WTC11 (cell line): ENCODE measurements at regions not wholly inside any gene's neighbourhood (a gene's known extent, or its start where the extent isn't known, plus 50 kb on each side); places are given as distances from the start of the nearest gene placed in this dataset.

Source experiments
- ATAC-seq: fragments of 200-7000 bp; cut with Tn5 transposase; 2 replicates; pipeline ENCODE4 v1.10.0; 2021; ENCODE audit warnings: mild to moderate bottlenecking, moderate library complexity
- CTCF ChIA-PET: fragments of 300-600 bp; sonication (Branson Sonifier 250); formaldehyde crosslinking; loops from one replicate; lab custom pipeline; 2021; ENCODE audit warnings: antibody characterized with exemption; lab: Charles Lee
- POLR2A ChIA-PET: fragments of 350-600 bp; sonication (Branson Sonifier 250); formaldehyde crosslinking; loops from one replicate; lab custom pipeline; 2021; ENCODE audit warnings: antibody characterized with exemption; lab: Charles Lee
- DNase-seq: peaks from one replicate; pipeline ENCODE4 v3.0.0; 2021; ENCODE audit warnings: low spot score
- H3K27ac Mint-ChIP-seq: 2 replicates; pipeline ENCODE4 v1.8.0; 2021; ENCODE audit warnings: mixed read lengths
- H3K27me3 Mint-ChIP-seq: 2 replicates; pipeline ENCODE4 v1.8.0; 2021; ENCODE audit warnings: low read depth, mild to moderate bottlenecking, moderate library complexity, mixed read lengths
- H3K36me3 Mint-ChIP-seq: 2 replicates; pipeline ENCODE4 v1.8.0; 2021; ENCODE audit warnings: mixed read lengths
- H3K4me1 Mint-ChIP-seq: 2 replicates; pipeline ENCODE4 v1.8.0; 2022; ENCODE audit warnings: mixed read lengths
- H3K4me3 Mint-ChIP-seq: 2 replicates; pipeline ENCODE4 v1.8.0; 2021; ENCODE audit warnings: mild to moderate bottlenecking, moderate library complexity, mixed read lengths
- H3K9me3 Mint-ChIP-seq: 2 replicates; pipeline ENCODE4 v1.8.0; 2021; ENCODE audit warnings: mixed read lengths
- AR ChIP-seq: fragments of 250-450 bp; sonication (Bioruptor Pico); IDR thresholded peaks from 2 replicates; pipeline ENCODE4 v1.9.0; 2021; ENCODE audit warnings: mild to moderate bottlenecking
- ATF2 ChIP-seq: sonication (generic); formaldehyde crosslinking; IDR thresholded peaks from 2 replicates; pipeline ENCODE4 v1.8.1; 2022; ENCODE audit warnings: low read depth, missing genetic modification reagents, borderline replicate concordance
- CBFB ChIP-seq: sonication (generic); formaldehyde crosslinking; IDR thresholded peaks from 2 replicates; pipeline ENCODE4 v1.8.1; 2022; ENCODE audit warnings: mild to moderate bottlenecking, low read depth, missing genetic modification reagents
- E2F1 ChIP-seq: sonication (generic); formaldehyde crosslinking; IDR thresholded peaks from 2 replicates; pipeline ENCODE4 v1.8.0; 2022; ENCODE audit warnings: mild to moderate bottlenecking, missing genetic modification reagents
- ERG ChIP-seq: fragments of 250-450 bp; sonication (Bioruptor Pico); IDR thresholded peaks from 2 replicates; pipeline ENCODE4 v1.8.0; 2021; ENCODE audit warnings: mild to moderate bottlenecking
- JUN ChIP-seq: sonication (generic); formaldehyde crosslinking; IDR thresholded peaks from 2 replicates; pipeline ENCODE4 v1.8.0; 2023; ENCODE audit warnings: mild to moderate bottlenecking, missing genetic modification reagents
- MXD4 ChIP-seq: fragments of 250-450 bp; sonication (Bioruptor Pico); IDR thresholded peaks from 2 replicates; pipeline ENCODE4 v1.8.0; 2021; ENCODE audit warnings: mild to moderate bottlenecking, moderate library complexity, borderline replicate concordance
- NFYB ChIP-seq: sonication (generic); formaldehyde crosslinking; conservative IDR thresholded peaks from 2 replicates; pipeline ENCODE4 v1.8.0; 2022; ENCODE audit warnings: low read depth, missing genetic modification reagents
- NR1H2 ChIP-seq: sonication (generic); formaldehyde crosslinking; IDR thresholded peaks from 2 replicates; pipeline ENCODE4 v1.9.0; 2021; ENCODE audit warnings: mild to moderate bottlenecking, moderate library complexity, missing genetic modification reagents
- PRDM15 ChIP-seq: sonication (generic); formaldehyde crosslinking; IDR thresholded peaks from 2 replicates; pipeline ENCODE4 v1.8.0; 2022; ENCODE audit warnings: missing genetic modification reagents
- PRRX2 ChIP-seq: fragments of 250-450 bp; sonication (Bioruptor Pico); IDR thresholded peaks from 2 replicates; pipeline ENCODE4 v1.8.0; 2021; ENCODE audit warnings: mild to moderate bottlenecking
- SMAD3 ChIP-seq: sonication (generic); formaldehyde crosslinking; IDR thresholded peaks from 2 replicates; pipeline ENCODE4 v1.8.0; 2022; ENCODE audit warnings: missing genetic modification reagents, mild to moderate bottlenecking, borderline replicate concordance
- SOX15 ChIP-seq: fragments of 250-450 bp; sonication (Bioruptor Pico); IDR thresholded peaks from 2 replicates; pipeline ENCODE4 v1.9.0; 2021; ENCODE audit warnings: mild to moderate bottlenecking
- TEAD1 ChIP-seq: sonication (generic); formaldehyde crosslinking; IDR thresholded peaks from 2 replicates; pipeline ENCODE4 v1.8.0; 2022; ENCODE audit warnings: mild to moderate bottlenecking, missing genetic modification reagents
- TEAD4 ChIP-seq: sonication (generic); formaldehyde crosslinking; IDR thresholded peaks from 2 replicates; pipeline ENCODE4 v1.8.0; 2022; ENCODE audit warnings: mild to moderate bottlenecking, missing genetic modification reagents
- TP53 ChIP-seq: sonication (generic); formaldehyde crosslinking; IDR thresholded peaks from 2 replicates; pipeline ENCODE4 v1.8.1; 2023; ENCODE audit warnings: mild to moderate bottlenecking, missing genetic modification reagents
- ZBTB21 ChIP-seq: sonication (generic); formaldehyde crosslinking; IDR thresholded peaks from 2 replicates; pipeline ENCODE4 v1.8.1; 2023; ENCODE audit warnings: mild to moderate bottlenecking, missing genetic modification reagents, borderline replicate concordance
- ZNF232 ChIP-seq: sonication (generic); formaldehyde crosslinking; IDR thresholded peaks from 2 replicates; pipeline ENCODE4 v1.8.0; 2022; ENCODE audit warnings: mild to moderate bottlenecking, missing genetic modification reagents
- ZNF263 ChIP-seq: sonication (generic); formaldehyde crosslinking; IDR thresholded peaks from 2 replicates; pipeline ENCODE4 v1.8.1; 2022; ENCODE audit warnings: low read depth, mild to moderate bottlenecking, moderate library complexity, missing genetic modification reagents
- ZNF281 ChIP-seq: sonication (generic); formaldehyde crosslinking; IDR thresholded peaks from 2 replicates; pipeline ENCODE4 v1.8.0; 2023; ENCODE audit warnings: mild to moderate bottlenecking, missing genetic modification reagents
- ZNF317 ChIP-seq: sonication (generic); formaldehyde crosslinking; IDR thresholded peaks from 2 replicates; pipeline ENCODE4 v1.8.1; 2023; ENCODE audit warnings: low read depth, mild to moderate bottlenecking, moderate library complexity, missing genetic modification reagents, borderline replicate concordance
- ZNF425 ChIP-seq: fragments of 250-450 bp; sonication (Bioruptor Pico); conservative IDR thresholded peaks from 2 replicates; pipeline ENCODE4 v1.9.0; 2021; ENCODE audit warnings: mild to moderate bottlenecking

GRCh38 chr21:34252751-34253150, 111.1 kb upstream of the KCNE2 start:
- ChIA-PET POLR2A (no interaction called here), CTCF (no interaction called here)
- peaks cover 70% of the 10 kb centered on the region for H3K9me3 Mint-ChIP-seq
- H3K36me3 Mint-ChIP-seq = peaks cover 34% of the 10 kb centered on the region
- peaks cover 4% of the 10 kb centered on the region; the same call in 1 of the 2 replicates for H3K27me3 Mint-ChIP-seq
- no peak for DNase-seq
- H3K4me3 Mint-ChIP-seq = no peak overlapping the region
- TF ChIP-seq MXD4 (no peak), E2F1 (no peak), ZBTB21 (CRISPR knock-in tag) (no peak), JUN (CRISPR knock-in tag) (no peak), SOX15 (no peak), SMAD3 (no peak), CBFB (CRISPR knock-in tag) (no peak), TEAD4 (CRISPR knock-in tag) (no peak), ERG (CRISPR knock-in tag) (no peak), ZNF263 (no peak), NR1H2 (CRISPR knock-in tag) (no peak), ZNF232 (no peak), AR (no peak), PRRX2 (CRISPR knock-in tag) (no peak)
- TF ChIP-seq, all 79 proteins: peak for 0
- no peaks in the 10 kb centered on the region for H3K4me1 Mint-ChIP-seq
- H3K27ac Mint-ChIP-seq = no peak overlapping the region
- no peak for ATAC-seq

GRCh38 chr21:34255073-34255472, 108.7 kb upstream of the KCNE2 start:
- Mint-ChIP-seq H3K36me3 (peaks cover 29% of the 10 kb centered on the region), H3K4me3 (no peak overlapping the region), H3K27ac (no peak overlapping the region), H3K27me3 (0 out of 2 replicates have a peak, but pooled peaks cover 4% of the 10 kb centered on the region), H3K9me3 (peaks cover 60% of the 10 kb centered on the region), H3K4me1 (no peaks in the 10 kb centered on the region)
- no peak for ATAC-seq
- ChIA-PET POLR2A (no interaction called here), CTCF (no interaction called here)
- no peak for DNase-seq
- TF ChIP-seq ATF2 (CRISPR knock-in tag) (no peak), TP53 (CRISPR knock-in tag) (no peak), ZNF281 (CRISPR knock-in tag) (no peak), NFYB (CRISPR knock-in tag) (no peak), ZNF317 (CRISPR knock-in tag) (no peak), TEAD1 (no peak), ZNF425 (CRISPR knock-in tag) (no peak), PRDM15 (CRISPR knock-in tag) (no peak)
